MCF 10A (cell line): ENCODE measurements at regions not wholly inside any gene's neighbourhood (a gene's known extent, or its start where the extent isn't known, plus 50 kb on each side); places are given as distances from the start of the nearest gene placed in this dataset.

Experiments
- BruUV-seq: library from RNA; stranded (reverse); fragments of 400-500 nt; replicated peaks from 2 replicates; lab custom pipeline; 2021; lab: Mats Ljungman, UMichigan
- CTCF ChIA-PET: fragments of 300-600 bp; sonication (Branson Sonifier 250); formaldehyde crosslinking; extraction: SDS; loops from one replicate; lab custom pipeline; 2021; ENCODE audit warnings: antibody characterized with exemption, inconsistent platforms; lab: Yijun Ruan, JAX
- POLR2A ChIA-PET: fragments of 300-600, 350-650 bp; sonication (Branson Sonifier 250); formaldehyde crosslinking; extraction: SDS; loops from one replicate; lab custom pipeline; 2020; ENCODE audit warnings: antibody characterized with exemption, inconsistent platforms; lab: Yijun Ruan, JAX
- DNase-seq: peaks from one replicate; pipeline ENCODE4 v3.0.0-alpha.2; 2018; ENCODE audit not compliant: unreplicated experiment
- H3K27ac Mint-ChIP-seq: one replicate; pipeline ENCODE4 v1.8.0; 2022; ENCODE audit warnings: mild to moderate bottlenecking, low read depth, mixed read lengths; ENCODE audit not compliant: unreplicated experiment
- H3K27me3 Mint-ChIP-seq: one replicate; pipeline ENCODE4 v1.8.0; 2022; ENCODE audit warnings: mixed read lengths; ENCODE audit not compliant: insufficient read depth, unreplicated experiment
- H3K36me3 Mint-ChIP-seq: one replicate; pipeline ENCODE4 v1.8.0; 2022; ENCODE audit warnings: mild to moderate bottlenecking, moderate library complexity, mixed read lengths; ENCODE audit not compliant: insufficient read depth, unreplicated experiment
- H3K4me1 Mint-ChIP-seq: one replicate; pipeline ENCODE4 v1.8.0; 2022; ENCODE audit warnings: mixed read lengths; ENCODE audit not compliant: insufficient read depth, unreplicated experiment
- H3K4me3 Mint-ChIP-seq: one replicate; pipeline ENCODE4 v1.8.0; 2022; ENCODE audit warnings: mild to moderate bottlenecking, moderate library complexity, mixed read lengths; ENCODE audit not compliant: unreplicated experiment
- H3K9me3 Mint-ChIP-seq: one replicate; pipeline ENCODE4 v1.8.0; 2022; ENCODE audit warnings: mixed read lengths; ENCODE audit not compliant: unreplicated experiment
- intact Hi-C: fragments of 100-400 bp; cut with micrococcal nuclease; formaldehyde crosslinking; loops from 2 replicates; pipeline ENCODE4 v1.14.1; 2022
- TF ChIP-seq, protein P1 (sequence below): fragments of 200-600 bp; IDR thresholded peaks from one replicate; pipeline ENCODE4 v1.8.0; 2022; ENCODE audit warnings: antibody characterized with exemption, mild to moderate bottlenecking; ENCODE audit not compliant: unreplicated experiment

DNA sequence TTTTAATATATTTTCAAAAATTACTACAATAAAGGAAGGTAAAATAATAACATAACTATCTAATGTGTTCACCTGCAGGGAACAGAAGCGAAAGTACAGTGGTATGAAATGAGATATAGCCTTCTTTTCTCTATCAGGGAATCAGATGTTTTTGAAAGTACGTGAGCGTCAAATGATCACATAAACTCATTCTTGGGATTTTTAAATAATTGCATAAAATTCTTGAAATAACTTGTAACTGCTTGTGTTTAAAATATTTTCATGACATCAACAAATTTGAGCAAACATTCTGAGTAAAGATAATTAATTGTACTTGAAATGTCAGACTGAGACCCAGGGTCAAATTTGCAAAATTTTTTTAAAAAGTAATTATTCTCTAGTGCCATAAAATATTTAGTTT, 193.5 kb upstream of the NEIL3 start:
- H3K27ac Mint-ChIP-seq, result no peak overlapping the region
- ChIA-PET CTCF (no interaction called here), POLR2A (no interaction called here)
- peaks cover 6% of the 10 kb centered on the region for H3K4me1 Mint-ChIP-seq
- no peak for DNase-seq
- H3K27me3 Mint-ChIP-seq, result no peaks in the 10 kb centered on the region
- peaks cover 6% of the 10 kb centered on the region for H3K9me3 Mint-ChIP-seq
- H3K4me3 Mint-ChIP-seq, result no peak overlapping the region
- TF ChIP-seq, protein P1, sequence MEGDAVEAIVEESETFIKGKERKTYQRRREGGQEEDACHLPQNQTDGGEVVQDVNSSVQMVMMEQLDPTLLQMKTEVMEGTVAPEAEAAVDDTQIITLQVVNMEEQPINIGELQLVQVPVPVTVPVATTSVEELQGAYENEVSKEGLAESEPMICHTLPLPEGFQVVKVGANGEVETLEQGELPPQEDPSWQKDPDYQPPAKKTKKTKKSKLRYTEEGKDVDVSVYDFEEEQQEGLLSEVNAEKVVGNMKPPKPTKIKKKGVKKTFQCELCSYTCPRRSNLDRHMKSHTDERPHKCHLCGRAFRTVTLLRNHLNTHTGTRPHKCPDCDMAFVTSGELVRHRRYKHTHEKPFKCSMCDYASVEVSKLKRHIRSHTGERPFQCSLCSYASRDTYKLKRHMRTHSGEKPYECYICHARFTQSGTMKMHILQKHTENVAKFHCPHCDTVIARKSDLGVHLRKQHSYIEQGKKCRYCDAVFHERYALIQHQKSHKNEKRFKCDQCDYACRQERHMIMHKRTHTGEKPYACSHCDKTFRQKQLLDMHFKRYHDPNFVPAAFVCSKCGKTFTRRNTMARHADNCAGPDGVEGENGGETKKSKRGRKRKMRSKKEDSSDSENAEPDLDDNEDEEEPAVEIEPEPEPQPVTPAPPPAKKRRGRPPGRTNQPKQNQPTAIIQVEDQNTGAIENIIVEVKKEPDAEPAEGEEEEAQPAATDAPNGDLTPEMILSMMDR, result no peak
- BruUV-seq, result no TSS peak
- H3K36me3 Mint-ChIP-seq, result peaks cover 7% of the 10 kb centered on the region
- intact Hi-C loops, result no loop called here

DNA sequence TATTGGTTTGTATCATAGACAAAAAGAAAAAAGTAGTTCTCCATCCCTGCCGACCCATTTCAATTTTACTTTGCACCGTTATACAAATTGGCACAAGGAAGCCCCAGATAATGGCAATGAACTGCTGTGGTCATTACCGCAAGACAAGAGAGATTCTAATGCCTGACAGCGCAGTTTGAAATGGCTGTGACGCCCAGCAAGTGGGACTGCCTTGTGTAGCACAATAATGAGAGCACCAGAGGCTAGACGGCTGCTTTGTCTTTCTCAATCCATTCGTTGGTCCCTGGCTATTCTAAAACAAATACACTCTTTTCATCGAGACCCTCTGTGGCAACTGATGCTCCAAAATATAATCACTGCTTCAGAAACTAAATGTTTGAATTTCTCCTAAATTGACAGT, 192.4 kb upstream of the NEIL3 start:
- peaks cover 7% of the 10 kb centered on the region for H3K36me3 Mint-ChIP-seq
- H3K4me3 Mint-ChIP-seq, result no peak overlapping the region
- intact Hi-C loops, result no loop called here
- peaks cover 6% of the 10 kb centered on the region for H3K9me3 Mint-ChIP-seq
- no peaks in the 10 kb centered on the region for H3K27me3 Mint-ChIP-seq
- peaks cover 6% of the 10 kb centered on the region for H3K4me1 Mint-ChIP-seq
- ChIA-PET POLR2A (no interaction called here), CTCF (no interaction called here)
- H3K27ac Mint-ChIP-seq, result no peak overlapping the region
- no peak for DNase-seq
- no TSS peak for BruUV-seq
- TF ChIP-seq, protein P1, result no peak

DNA sequence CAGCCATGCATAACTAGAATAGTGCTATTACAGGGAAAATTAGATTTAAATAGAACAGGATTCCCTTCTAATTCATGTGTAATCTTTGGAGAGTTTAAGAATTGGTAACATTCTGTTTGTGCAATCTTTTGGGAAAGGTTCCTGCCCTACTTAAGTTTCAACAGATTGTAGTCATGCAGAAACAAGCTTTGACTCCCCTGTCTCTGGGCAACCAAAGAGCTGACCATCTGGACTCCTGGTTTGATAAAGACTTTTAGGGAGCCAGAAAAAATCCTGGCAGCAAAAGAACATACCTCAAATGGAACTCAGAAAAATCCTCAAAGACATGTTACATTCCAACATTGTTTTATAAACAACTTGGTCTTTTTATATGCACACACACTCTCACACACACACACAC, 191.1 kb upstream of the NEIL3 start:
- H3K9me3 Mint-ChIP-seq, result peaks cover 6% of the 10 kb centered on the region
- TF ChIP-seq, protein P1, result no peak
- BruUV-seq, result no TSS peak
- H3K27me3 Mint-ChIP-seq, result no peaks in the 10 kb centered on the region
- ChIA-PET POLR2A (no interaction called here), CTCF (no interaction called here)
- peak overlapping the region; percentile 75 for H3K27ac Mint-ChIP-seq
- peaks cover 7% of the 10 kb centered on the region for H3K36me3 Mint-ChIP-seq
- peak; percentile 42 for DNase-seq
- no peak overlapping the region for H3K4me3 Mint-ChIP-seq
- intact Hi-C loops, result no loop called here
- peaks cover 6% of the 10 kb centered on the region for H3K4me1 Mint-ChIP-seq

DNA sequence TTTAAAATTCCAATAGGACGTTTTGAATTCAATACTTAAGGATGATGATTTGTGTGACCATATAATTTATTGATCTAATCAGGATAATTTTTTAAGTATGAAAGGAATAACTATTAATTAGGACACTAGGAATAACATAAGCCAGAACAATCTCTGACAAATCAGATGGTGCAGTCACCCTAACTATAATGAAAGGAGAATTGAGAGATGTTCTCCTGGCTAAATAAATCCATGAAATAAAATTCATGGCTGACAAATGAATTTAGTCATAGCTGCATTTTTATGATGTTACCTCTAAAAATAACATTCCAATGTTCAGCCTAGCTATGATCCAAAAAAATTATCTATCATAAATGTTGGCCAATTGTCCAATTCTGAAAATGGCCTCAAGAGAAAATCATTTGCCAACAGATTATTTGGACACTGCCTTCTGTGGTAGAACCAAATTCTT, 190.6 kb upstream of the NEIL3 start:
- BruUV-seq, result no TSS peak
- H3K27ac Mint-ChIP-seq, result peak overlapping the region; percentile 75

More for the DNA sequence above, 190.6 kb upstream of the NEIL3 start:
- Mint-ChIP-seq H3K27me3 (no peaks in the 10 kb centered on the region), H3K4me3 (no peak overlapping the region), H3K4me1 (peaks cover 6% of the 10 kb centered on the region), H3K36me3 (peaks cover 7% of the 10 kb centered on the region), H3K9me3 (peaks cover 6% of the 10 kb centered on the region)
- DNase-seq, result no peak
- TF ChIP-seq, protein P1, result no peak
- ChIA-PET POLR2A (interaction anchor here (0.6 kb wide), 1 partner anchor 568 kb away, joined by 3 read pairs; no protein-coding TSS in a partner anchor), CTCF (interaction anchor here (0.7 kb wide), 1 partner anchor 72 kb away, joined by 3 read pairs; no protein-coding TSS in a partner anchor)
- intact Hi-C loops, result no loop called here
